ENCODE measurements at regions not wholly inside any gene's neighbourhood (a gene's known extent, or its start where the extent isn't known, plus 50 kb on each side); places are given as distances from the start of the nearest gene placed in this dataset.

DNA sequence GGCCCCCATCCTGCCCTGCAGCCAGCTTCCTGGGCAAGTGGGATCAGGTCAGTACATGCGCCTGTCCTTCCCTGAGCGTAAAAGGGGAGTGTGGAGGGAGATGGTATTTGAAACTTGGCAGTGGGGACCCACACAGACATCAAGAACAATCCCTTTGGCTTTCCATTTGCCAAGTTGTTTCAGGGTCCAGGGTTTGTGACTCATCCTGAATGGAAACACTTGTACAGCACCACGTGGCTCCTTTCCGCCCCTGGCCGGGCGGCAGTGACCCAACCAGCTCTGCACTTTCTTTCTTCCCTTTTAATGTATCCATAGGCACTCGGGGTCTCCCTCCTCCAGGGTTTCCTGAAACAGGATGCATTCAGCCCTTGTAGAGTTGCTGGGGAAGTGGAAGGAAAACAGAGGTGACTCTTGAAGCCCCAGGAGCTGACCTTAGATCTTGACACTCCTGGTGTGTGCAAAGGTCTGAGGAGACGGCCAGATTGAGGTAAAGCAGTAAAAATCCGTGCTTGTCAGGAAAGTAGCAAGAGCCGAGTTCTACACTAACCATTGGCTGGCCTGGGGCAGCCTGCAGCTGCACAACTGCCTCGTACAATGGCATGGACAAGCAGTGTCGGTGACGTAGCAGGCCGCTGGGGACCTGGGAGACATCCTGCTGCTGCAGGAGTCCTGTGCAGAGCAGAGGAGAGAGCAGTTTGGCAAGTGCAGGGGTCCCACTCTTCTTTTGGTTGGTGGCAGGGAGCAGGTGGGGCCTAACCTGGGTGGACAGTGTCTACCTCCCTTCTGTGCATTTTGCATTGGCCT lies 189.8 kb downstream of the SNX19 start:
- H3K27ac ChIP-seq, result no peak overlapping the region
- DNase-seq (ENCODE audit: low spot score), result no peak
- TF ChIP-seq, protein P1, sequence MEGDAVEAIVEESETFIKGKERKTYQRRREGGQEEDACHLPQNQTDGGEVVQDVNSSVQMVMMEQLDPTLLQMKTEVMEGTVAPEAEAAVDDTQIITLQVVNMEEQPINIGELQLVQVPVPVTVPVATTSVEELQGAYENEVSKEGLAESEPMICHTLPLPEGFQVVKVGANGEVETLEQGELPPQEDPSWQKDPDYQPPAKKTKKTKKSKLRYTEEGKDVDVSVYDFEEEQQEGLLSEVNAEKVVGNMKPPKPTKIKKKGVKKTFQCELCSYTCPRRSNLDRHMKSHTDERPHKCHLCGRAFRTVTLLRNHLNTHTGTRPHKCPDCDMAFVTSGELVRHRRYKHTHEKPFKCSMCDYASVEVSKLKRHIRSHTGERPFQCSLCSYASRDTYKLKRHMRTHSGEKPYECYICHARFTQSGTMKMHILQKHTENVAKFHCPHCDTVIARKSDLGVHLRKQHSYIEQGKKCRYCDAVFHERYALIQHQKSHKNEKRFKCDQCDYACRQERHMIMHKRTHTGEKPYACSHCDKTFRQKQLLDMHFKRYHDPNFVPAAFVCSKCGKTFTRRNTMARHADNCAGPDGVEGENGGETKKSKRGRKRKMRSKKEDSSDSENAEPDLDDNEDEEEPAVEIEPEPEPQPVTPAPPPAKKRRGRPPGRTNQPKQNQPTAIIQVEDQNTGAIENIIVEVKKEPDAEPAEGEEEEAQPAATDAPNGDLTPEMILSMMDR (IDR thresholded peaks at IDR 0.05), result no peak

DNA sequence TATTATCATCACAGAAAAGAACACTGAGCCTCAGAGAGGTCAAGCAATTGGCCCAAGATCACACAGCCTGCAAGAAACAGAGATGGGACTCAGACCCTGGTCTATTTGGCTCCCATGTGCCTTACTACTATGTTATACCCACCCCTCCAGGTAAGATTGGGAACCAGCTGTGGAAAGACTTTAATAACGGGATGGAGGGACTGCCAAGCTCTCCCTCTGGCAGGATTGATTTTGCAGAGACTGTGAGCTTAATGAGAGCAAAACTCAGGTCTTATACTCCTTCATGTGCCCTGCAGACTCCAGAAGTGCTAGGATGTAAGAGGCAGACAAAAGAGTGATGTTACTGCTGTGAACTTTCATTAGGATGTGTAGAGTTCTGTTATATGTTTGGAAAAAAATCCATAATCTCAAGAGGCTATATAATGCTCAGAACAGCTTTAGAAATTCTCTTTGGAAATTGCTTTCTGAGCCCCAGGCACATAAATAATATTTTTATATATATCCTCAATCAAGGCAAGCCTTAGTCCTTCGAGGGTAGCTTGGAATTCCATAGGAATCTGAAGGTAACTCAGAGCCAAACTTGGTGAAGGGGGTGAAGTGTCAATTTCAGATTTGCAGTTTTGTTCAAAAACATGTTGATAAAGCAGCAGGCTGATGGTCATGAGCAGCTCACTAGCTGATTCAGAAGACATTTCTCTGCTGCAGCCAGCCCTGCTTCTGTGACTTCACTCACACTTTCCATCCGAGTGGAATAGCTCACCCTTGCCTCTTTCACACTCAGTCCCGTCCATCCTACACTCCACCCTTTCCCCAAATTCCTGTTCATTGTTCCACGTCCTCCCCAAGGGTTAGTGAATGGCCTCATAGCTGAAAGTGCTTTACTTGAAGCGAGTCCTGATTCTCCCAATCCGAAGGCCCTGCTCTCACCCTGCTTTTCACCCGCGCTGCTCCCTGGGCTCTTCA lies 188.8 kb downstream of the SNX19 start:
- DNase-seq (ENCODE audit: low spot score), result no peak
- TF ChIP-seq, protein P1 (IDR thresholded peaks at IDR 0.05), result no peak
- Histone ChIP-seq H3K27ac (peak overlapping the region in 1 of 2 donors; percentile 1), H3K4me3 (no peak overlapping the region)

More for the DNA sequence above, 189.8 kb downstream of the SNX19 start:
- H3K4me3 ChIP-seq, result no peak overlapping the region

DNA sequence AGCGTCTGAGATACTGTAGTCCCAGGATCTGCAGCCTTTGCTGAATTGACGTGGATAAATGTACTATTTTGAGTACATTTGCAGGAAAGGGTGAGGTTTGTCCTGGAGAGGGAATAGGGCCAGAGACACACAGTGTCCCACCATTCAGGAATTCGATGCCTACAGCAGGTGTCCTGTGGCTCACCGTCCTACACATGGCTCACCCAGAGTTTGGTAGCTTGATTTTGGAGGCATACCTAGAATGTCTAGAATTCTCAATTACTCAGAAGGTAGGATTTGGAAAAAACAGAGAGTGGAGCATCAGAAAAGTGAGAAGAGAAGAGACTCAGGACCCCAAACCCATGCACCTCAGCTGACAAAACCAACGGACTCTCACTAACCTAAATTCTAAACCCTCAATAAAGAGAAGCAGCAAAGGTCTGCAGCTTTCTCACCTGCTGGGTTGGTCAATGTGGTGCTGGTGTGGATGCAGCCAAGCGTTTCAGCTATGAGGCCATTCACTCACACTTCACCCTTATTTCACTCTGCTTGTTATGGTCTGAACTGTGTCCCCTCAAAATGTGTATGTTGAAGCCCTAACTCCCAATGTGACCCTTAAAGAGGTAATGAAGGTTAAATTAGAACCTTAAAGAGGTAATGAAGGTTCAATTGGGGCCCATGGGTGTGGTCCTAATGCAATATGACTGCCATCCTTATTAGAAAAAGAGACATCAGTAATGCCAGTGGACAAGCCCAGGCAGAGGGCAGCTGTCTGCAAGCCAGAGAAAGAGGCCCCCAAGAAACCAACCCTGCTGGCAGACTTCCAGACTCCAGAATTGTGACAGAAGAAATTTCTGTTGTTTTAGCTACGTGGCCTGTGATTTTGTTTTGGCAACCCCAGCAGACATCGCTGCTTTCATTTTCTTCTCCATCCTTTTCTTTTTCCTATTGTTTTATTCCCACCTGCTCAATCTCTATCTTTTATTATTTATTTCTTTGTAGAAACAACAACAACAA lies 187.8 kb downstream of the SNX19 start:
- TF ChIP-seq, protein P1 (IDR thresholded peaks at IDR 0.05), result no peak
- DNase-seq (ENCODE audit: low spot score), result no peak
- H3K27ac ChIP-seq, result no peak overlapping the region
- H3K4me3 ChIP-seq, result no peak overlapping the region

DNA sequence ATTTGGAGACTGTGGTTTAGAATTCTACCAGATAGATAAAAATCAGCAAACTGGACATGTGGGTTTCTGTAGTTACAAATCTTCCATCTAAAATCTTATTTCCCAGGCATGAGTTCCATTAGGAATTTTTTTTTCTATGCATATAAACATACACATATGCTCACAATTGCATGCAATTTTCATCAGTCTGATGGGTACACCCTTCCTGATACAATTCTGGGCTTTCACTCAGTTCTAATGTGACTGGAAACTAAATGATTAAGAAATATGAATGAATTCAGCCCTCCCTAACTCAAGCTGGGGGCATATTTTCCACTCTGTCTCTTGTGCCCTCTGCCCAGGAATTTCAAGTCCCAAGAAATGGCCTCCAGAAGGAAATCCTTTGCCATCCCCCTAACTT lies 187.1 kb downstream of the SNX19 start:
- Histone ChIP-seq H3K27ac (no peak overlapping the region), H3K4me3 (no peak overlapping the region)
- TF ChIP-seq, protein P1 (IDR thresholded peaks at IDR 0.05), result no peak
- no peak for DNase-seq (ENCODE audit: low spot score)

DNA sequence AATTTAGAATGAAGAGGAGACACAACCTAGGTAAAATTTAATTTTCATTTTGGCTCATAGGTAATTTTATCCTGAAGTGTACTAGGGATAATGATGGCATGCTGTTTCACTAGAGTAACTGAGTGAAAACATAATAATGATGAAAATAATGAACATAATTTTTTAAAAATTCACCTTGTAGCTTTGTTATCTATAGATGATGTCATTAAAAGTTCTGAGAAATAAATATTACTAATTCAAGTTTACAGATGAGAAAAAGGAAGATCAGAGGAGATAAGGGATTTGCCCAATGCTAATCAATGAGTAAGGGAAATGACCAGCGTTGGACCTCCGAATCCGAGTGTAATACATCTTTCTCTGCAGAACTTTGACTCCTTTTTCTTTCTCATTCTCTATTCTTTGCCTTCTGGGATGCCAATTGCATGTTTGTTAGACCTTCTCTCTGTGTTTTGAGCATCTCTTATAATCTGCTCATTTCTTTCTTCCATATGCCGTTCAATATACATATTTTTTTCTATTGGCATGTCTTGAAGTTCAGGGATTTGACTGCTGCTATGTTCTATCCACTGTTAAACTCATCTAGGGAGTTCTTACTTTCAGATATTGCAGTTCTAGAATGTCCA lies 186.5 kb downstream of the SNX19 start:
- H3K4me3 ChIP-seq, result no peak overlapping the region
- TF ChIP-seq, protein P1 (IDR thresholded peaks at IDR 0.05), result no peak
- DNase-seq (ENCODE audit: low spot score), result no peak
- no peak overlapping the region for H3K27ac ChIP-seq

DNA sequence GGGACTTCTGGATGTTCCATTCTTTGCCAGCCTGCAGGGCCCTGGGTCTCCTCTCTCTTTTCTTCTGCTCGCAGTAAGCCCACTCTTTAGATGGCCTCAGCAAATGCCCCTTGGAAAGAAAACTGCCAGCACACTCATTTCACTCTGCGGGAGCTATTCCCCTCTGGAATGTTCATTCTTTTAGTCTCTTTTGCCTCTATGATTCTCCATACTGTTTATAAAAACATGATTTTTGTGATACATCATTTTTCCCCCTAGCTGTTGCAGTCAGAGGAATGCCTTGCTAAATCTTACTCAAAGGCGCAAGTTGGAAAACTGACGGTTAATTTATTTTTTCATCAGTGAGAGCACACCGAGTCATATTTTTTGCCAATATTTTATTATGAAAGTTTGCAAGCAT lies 184.9 kb downstream of the SNX19 start:
- H3K27ac ChIP-seq, result no peak overlapping the region
- no peak overlapping the region for H3K4me3 ChIP-seq
- DNase-seq (ENCODE audit: low spot score), result no peak
- TF ChIP-seq, protein P1 (IDR thresholded peaks at IDR 0.05), result no peak
